Erythroblast (primary cell): ENCODE measurements at regions not wholly inside any gene's neighbourhood (a gene's known extent, or its start where the extent isn't known, plus 50 kb on each side); places are given as distances from the start of the nearest gene placed in this dataset.

ENCODE experiments used
- GATA1 ChIP-seq: IDR thresholded peaks from 2 replicates; pipeline ENCODE4 v1.6.1; 2011; ENCODE audit warnings: low read depth, mild to moderate bottlenecking, control low read depth, low read length, moderate library complexity
- POLR2A ChIP-seq: IDR thresholded peaks from 2 replicates; pipeline ENCODE4 v1.6.1; 2011; ENCODE audit warnings: mild to moderate bottlenecking, low read length

- no peak for TF ChIP-seq POLR2A
- TF ChIP-seq GATA1, result no peak
Measured at GRCh38 chr5:121038438-121038837, 574.3 kb downstream of the PRR16 start.
